ENCODE measurements at regions not wholly inside any gene's neighbourhood (a gene's known extent, or its start where the extent isn't known, plus 50 kb on each side); places are given as distances from the start of the nearest gene placed in this dataset.

- DNase-seq (no peak), ATAC-seq (ENCODE audit: insufficient read depth, low read depth) (no peak)
- no peak overlapping the region for H3K9ac ChIP-seq (ENCODE audit: low read depth, low read length)
- no peak overlapping the region for H3K4me3 ChIP-seq (ENCODE audit: low read depth in 1 of 2, low read length in 2 of 2)
- no peaks in the 10 kb centered on the region for H3K27me3 ChIP-seq (ENCODE audit: insufficient read depth, low read length, poor library complexity)
- H3K4me1 ChIP-seq (ENCODE audit: insufficient read depth, low read length) = no peaks in the 10 kb centered on the region
- no peaks in the 10 kb centered on the region for H3K79me2 ChIP-seq (ENCODE audit: insufficient read depth, low read length)
- H3K27ac ChIP-seq (ENCODE audit: low read length) = no peak overlapping the region
- TF ChIP-seq, protein P1, sequence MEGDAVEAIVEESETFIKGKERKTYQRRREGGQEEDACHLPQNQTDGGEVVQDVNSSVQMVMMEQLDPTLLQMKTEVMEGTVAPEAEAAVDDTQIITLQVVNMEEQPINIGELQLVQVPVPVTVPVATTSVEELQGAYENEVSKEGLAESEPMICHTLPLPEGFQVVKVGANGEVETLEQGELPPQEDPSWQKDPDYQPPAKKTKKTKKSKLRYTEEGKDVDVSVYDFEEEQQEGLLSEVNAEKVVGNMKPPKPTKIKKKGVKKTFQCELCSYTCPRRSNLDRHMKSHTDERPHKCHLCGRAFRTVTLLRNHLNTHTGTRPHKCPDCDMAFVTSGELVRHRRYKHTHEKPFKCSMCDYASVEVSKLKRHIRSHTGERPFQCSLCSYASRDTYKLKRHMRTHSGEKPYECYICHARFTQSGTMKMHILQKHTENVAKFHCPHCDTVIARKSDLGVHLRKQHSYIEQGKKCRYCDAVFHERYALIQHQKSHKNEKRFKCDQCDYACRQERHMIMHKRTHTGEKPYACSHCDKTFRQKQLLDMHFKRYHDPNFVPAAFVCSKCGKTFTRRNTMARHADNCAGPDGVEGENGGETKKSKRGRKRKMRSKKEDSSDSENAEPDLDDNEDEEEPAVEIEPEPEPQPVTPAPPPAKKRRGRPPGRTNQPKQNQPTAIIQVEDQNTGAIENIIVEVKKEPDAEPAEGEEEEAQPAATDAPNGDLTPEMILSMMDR (IDR thresholded peaks at IDR 0.05; ENCODE audit: borderline replicate concordance, extremely low read depth, low read length, poor library complexity, severe bottlenecking) = no peak
- TF ChIP-seq EZH2 (IDR thresholded peaks at IDR 0.05; ENCODE audit: borderline replicate concordance, low read depth, low read length, severe bottlenecking) = no peak
- H3K36me3 ChIP-seq (ENCODE audit: insufficient read depth, low read length) = no peaks in the 10 kb centered on the region
- H3K9me3 ChIP-seq (ENCODE audit: insufficient read depth, low read length, severe bottlenecking) = no peaks in the 10 kb centered on the region
- H3K4me2 ChIP-seq (ENCODE audit: insufficient read depth, low read length) = no peak overlapping the region
- no peaks in the 10 kb centered on the region for H4K20me1 ChIP-seq (ENCODE audit: insufficient read depth, low read length)
- no peak overlapping the region for H2AFZ ChIP-seq (ENCODE audit: low read depth, low read length)
These were observed 244.7 kb downstream of the MRPL39 start for GRCh38 chr21:25362375-25363267.

DNA sequence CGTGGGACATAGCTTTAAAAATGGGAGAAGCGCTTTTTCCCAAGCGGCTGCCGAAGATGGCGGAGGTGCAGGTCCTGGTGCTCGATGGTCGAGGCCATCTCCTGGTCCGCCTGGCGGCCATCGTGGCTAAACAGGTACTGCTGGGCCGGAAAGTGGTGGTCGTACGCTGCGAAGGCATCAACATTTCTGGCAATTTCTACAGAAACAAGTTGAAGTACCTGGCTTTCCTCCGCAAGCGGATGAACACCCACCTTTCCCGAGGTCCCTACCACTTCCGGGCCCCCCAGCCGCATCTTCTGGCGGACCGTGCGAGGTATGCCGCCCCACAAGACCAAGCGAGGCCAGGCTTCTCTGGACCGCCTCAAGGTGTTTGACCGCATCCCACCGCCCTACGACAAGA, 245.5 kb downstream of the MRPL39 start:
- DNase-seq = no peak
- no peaks in the 10 kb centered on the region for H3K9me3 ChIP-seq (ENCODE audit: insufficient read depth, low read length, severe bottlenecking)
- H4K20me1 ChIP-seq (ENCODE audit: insufficient read depth, low read length) = no peaks in the 10 kb centered on the region
- H3K4me3 ChIP-seq (ENCODE audit: low read depth in 1 of 2, low read length in 2 of 2) = no peak overlapping the region
- H3K4me2 ChIP-seq (ENCODE audit: insufficient read depth, low read length) = no peak overlapping the region
- no peak overlapping the region for H3K9ac ChIP-seq (ENCODE audit: low read depth, low read length)
- no peaks in the 10 kb centered on the region for H3K79me2 ChIP-seq (ENCODE audit: insufficient read depth, low read length)
- no peaks in the 10 kb centered on the region for H3K4me1 ChIP-seq (ENCODE audit: insufficient read depth, low read length)
- no peak for ATAC-seq (ENCODE audit: insufficient read depth, low read depth)
- H3K27me3 ChIP-seq (ENCODE audit: insufficient read depth, low read length, poor library complexity) = no peaks in the 10 kb centered on the region
- TF ChIP-seq, protein P1 (IDR thresholded peaks at IDR 0.05; ENCODE audit: borderline replicate concordance, extremely low read depth, low read length, poor library complexity, severe bottlenecking) = no peak
- TF ChIP-seq EZH2 (IDR thresholded peaks at IDR 0.05; ENCODE audit: borderline replicate concordance, low read depth, low read length, severe bottlenecking) = no peak
- no peak overlapping the region for H2AFZ ChIP-seq (ENCODE audit: low read depth, low read length)
- H3K27ac ChIP-seq (ENCODE audit: low read length) = no peak overlapping the region
- no peaks in the 10 kb centered on the region for H3K36me3 ChIP-seq (ENCODE audit: insufficient read depth, low read length)

- Histone ChIP-seq H3K4me2 (ENCODE audit: insufficient read depth, low read length) (no peak overlapping the region), H3K79me2 (ENCODE audit: insufficient read depth, low read length) (no peaks in the 10 kb centered on the region), H3K4me1 (ENCODE audit: insufficient read depth, low read length) (no peaks in the 10 kb centered on the region), H3K9me3 (ENCODE audit: insufficient read depth, low read length, severe bottlenecking) (no peaks in the 10 kb centered on the region), H2AFZ (ENCODE audit: low read depth, low read length) (no peak overlapping the region), H3K36me3 (ENCODE audit: insufficient read depth, low read length) (no peaks in the 10 kb centered on the region), H3K27ac (ENCODE audit: low read length) (no peak overlapping the region), H3K27me3 (ENCODE audit: insufficient read depth, low read length, poor library complexity) (no peaks in the 10 kb centered on the region), H3K4me3 (ENCODE audit: low read depth in 1 of 2, low read length in 2 of 2) (no peak overlapping the region), H3K9ac (ENCODE audit: low read depth, low read length) (no peak overlapping the region), H4K20me1 (ENCODE audit: insufficient read depth, low read length) (no peaks in the 10 kb centered on the region)
- ATAC-seq (ENCODE audit: insufficient read depth, low read depth) = no peak
- TF ChIP-seq, protein P1 (IDR thresholded peaks at IDR 0.05; ENCODE audit: borderline replicate concordance, extremely low read depth, low read length, poor library complexity, severe bottlenecking) = no peak
- no peak for TF ChIP-seq EZH2 (IDR thresholded peaks at IDR 0.05; ENCODE audit: borderline replicate concordance, low read depth, low read length, severe bottlenecking)
- no peak for DNase-seq
These were observed 246.2 kb downstream of the MRPL39 start for GRCh38 chr21:25361097-25361496.

All from DND-41 (cell line).